ENCODE measurements at regions not wholly inside any gene's neighbourhood (a gene's known extent, or its start where the extent isn't known, plus 50 kb on each side); places are given as distances from the start of the nearest gene placed in this dataset.
"Not testable (repeated sequence)": the region's sequence is repeated elsewhere in the genome, so short reads cannot be mapped to it uniquely, and the experiment has no call there.

- no peak for DNase-seq (ENCODE audit: low read depth)
Observed at GRCh38 chr9:2354856-2355696, 266.5 kb upstream of the VLDLR start.

GRCh38 chr9:2355697-2355983, 265.9 kb upstream of the VLDLR start:
- no peak for DNase-seq (ENCODE audit: low read depth)

- DNase-seq (ENCODE audit: low read depth) = no peak
Observed at GRCh38 chr9:2356041-2356790, 265.4 kb upstream of the VLDLR start.

- DNase-seq (ENCODE audit: low read depth) = no peak
Observed at GRCh38 chr9:2359891-2360471, 261.6 kb upstream of the VLDLR start.

GRCh38 chr9:2362150-2362549, 259.4 kb upstream of the VLDLR start:
- DNase-seq (ENCODE audit: low read depth) = no peak

- no peak for DNase-seq (ENCODE audit: low read depth)
Observed at GRCh38 chr9:2363138-2363745, 258.3 kb upstream of the VLDLR start.

GRCh38 chr9:2363781-2364180, 257.8 kb upstream of the VLDLR start:
- no peak for DNase-seq (ENCODE audit: low read depth)

- DNase-seq (ENCODE audit: low read depth) = no peak
Observed at GRCh38 chr9:2367970-2368369, 253.6 kb upstream of the VLDLR start.

GRCh38 chr9:2373648-2374047, 247.9 kb upstream of the VLDLR start:
- no peak for DNase-seq (ENCODE audit: low read depth)

- no peak for DNase-seq (ENCODE audit: low read depth)
Observed at GRCh38 chr9:2375114-2375513, 246.5 kb upstream of the VLDLR start.

- DNase-seq (ENCODE audit: low read depth) = no peak
Observed at GRCh38 chr9:2377117-2377516, 244.5 kb upstream of the VLDLR start.

- no peak for DNase-seq (ENCODE audit: low read depth)
Observed at GRCh38 chr9:2377834-2378233, 243.8 kb upstream of the VLDLR start.

GRCh38 chr9:2378266-2378665, 243.3 kb upstream of the VLDLR start:
- no peak for DNase-seq (ENCODE audit: low read depth)

GRCh38 chr9:2378816-2379215, 242.8 kb upstream of the VLDLR start:
- no peak for DNase-seq (ENCODE audit: low read depth)

- no peak for DNase-seq (ENCODE audit: low read depth)
Observed at GRCh38 chr9:2384741-2385140, 236.8 kb upstream of the VLDLR start.

- no peak for DNase-seq (ENCODE audit: low read depth)
Observed at GRCh38 chr9:2385746-2386145, 235.8 kb upstream of the VLDLR start.

- DNase-seq (ENCODE audit: low read depth) = no peak
Observed at GRCh38 chr9:2386566-2386965, 235.0 kb upstream of the VLDLR start.

- no peak for DNase-seq (ENCODE audit: low read depth)
Observed at GRCh38 chr9:2387166-2387565, 234.4 kb upstream of the VLDLR start.

- no peak for DNase-seq (ENCODE audit: low read depth)
Observed at GRCh38 chr9:2389404-2389803, 232.2 kb upstream of the VLDLR start.

GRCh38 chr9:2390028-2390427, 231.6 kb upstream of the VLDLR start:
- no peak for DNase-seq (ENCODE audit: low read depth)

- DNase-seq (ENCODE audit: low read depth) = not testable (repeated sequence)
Observed at GRCh38 chr9:2391509-2392132, 230.0 kb upstream of the VLDLR start.

GRCh38 chr9:2394087-2394741, 227.4 kb upstream of the VLDLR start:
- DNase-seq (ENCODE audit: low read depth) = not testable (repeated sequence)
